OCI-LY1 (cell line): ENCODE measurements at regions not wholly inside any gene's neighbourhood (a gene's known extent, or its start where the extent isn't known, plus 50 kb on each side); places are given as distances from the start of the nearest gene placed in this dataset.

ENCODE experiments used
- H2AFZ ChIP-seq: fragments of 200-600 bp; sonication (generic), shearing (Covaris generic); 2 replicates; pipeline ENCODE4 v1.6.0; 2014; ENCODE audit warnings: antibody characterized with exemption, mild to moderate bottlenecking, low read length
- H3F3A ChIP-seq: fragments of 200-600 bp; sonication (generic), shearing (Covaris generic); 2 replicates; pipeline ENCODE4 v1.6.0; 2014; ENCODE audit warnings: mild to moderate bottlenecking, antibody characterized with exemption, low read length, moderate library complexity; ENCODE audit not compliant: insufficient read depth
- H3K27ac ChIP-seq: fragments of 200-600 bp; sonication (generic); 2 replicates; pipeline ENCODE4 v1.5.1; 2014; ENCODE audit warnings: low read length, mixed run types, mild to moderate bottlenecking, low read depth; ENCODE audit not compliant: poor library complexity, severe bottlenecking
- H3K27me3 ChIP-seq: fragments of 200-600 bp; sonication (generic); 2 replicates; pipeline ENCODE4 v1.6.0; 2014; ENCODE audit warnings: antibody characterized with exemption, mild to moderate bottlenecking, low read length, moderate library complexity; ENCODE audit not compliant: insufficient read depth
- H3K36me3 ChIP-seq: fragments of 200-600 bp; sonication (generic); 2 replicates; pipeline ENCODE4 v1.6.1; 2014; ENCODE audit warnings: mild to moderate bottlenecking, antibody characterized with exemption, low read length, moderate library complexity, mixed read lengths; ENCODE audit not compliant: insufficient read depth
- H3K4me1 ChIP-seq: fragments of 200-600 bp; sonication (generic); 2 replicates; pipeline ENCODE4 v1.5.1; 2014; ENCODE audit warnings: mild to moderate bottlenecking, low read length, moderate library complexity; ENCODE audit not compliant: insufficient read depth, severe bottlenecking
- H3K4me2 ChIP-seq: fragments of 200-600 bp; sonication (generic), shearing (Covaris generic); 2 replicates; pipeline ENCODE4 v1.6.1; 2014; ENCODE audit warnings: low read length
- H3K4me3 ChIP-seq: fragments of 200-600 bp; sonication (generic); 2 replicates; pipeline ENCODE4 v1.5.1; 2014; ENCODE audit warnings: low read length, low read depth, mild to moderate bottlenecking, mixed read lengths; ENCODE audit not compliant: poor library complexity, severe bottlenecking
- H3K79me2 ChIP-seq: fragments of 200-600 bp; shearing (Covaris generic); 2 replicates; pipeline ENCODE4 v1.6.1; 2016; ENCODE audit warnings: mixed run types, low read length, mixed read lengths; ENCODE audit not compliant: insufficient read depth
- H3K9ac ChIP-seq: fragments of 200-600 bp; sonication (generic), shearing (Covaris generic); 2 replicates; pipeline ENCODE4 v1.6.1; 2014; ENCODE audit warnings: mild to moderate bottlenecking, low read length, mixed read lengths
- H3K9me2 ChIP-seq: fragments of 200-600 bp; sonication (generic), shearing (Covaris generic); 2 replicates; pipeline ENCODE4 v1.6.1; 2014; ENCODE audit warnings: low read depth, mild to moderate bottlenecking, low read length, mixed read lengths
- H3K9me3 ChIP-seq: fragments of 200-600 bp; shearing (Covaris generic); 2 replicates; pipeline ENCODE4 v1.6.1; 2014; ENCODE audit warnings: low read length, mixed read lengths
- H4K20me1 ChIP-seq: fragments of 200-600 bp; sonication (generic), shearing (Covaris generic); 2 replicates; pipeline ENCODE4 v1.6.0; 2016; ENCODE audit warnings: mild to moderate bottlenecking, low read length; ENCODE audit not compliant: insufficient read depth
- CTCF ChIP-seq: fragments of 200-600 bp; sonication (generic), shearing (Covaris generic); IDR thresholded peaks from 2 replicates; pipeline ENCODE4 v1.5.1; 2017; ENCODE audit warnings: mild to moderate bottlenecking, antibody characterized with exemption, low read length, moderate library complexity, mixed read lengths
- EZH2 ChIP-seq: fragments of 200-600 bp; sonication (generic), shearing (Covaris generic); IDR thresholded peaks from 2 replicates; pipeline ENCODE4 v1.8.0; 2017; ENCODE audit warnings: borderline replicate concordance, mixed run types, mild to moderate bottlenecking, antibody characterized with exemption, low read length, moderate library complexity, mixed read lengths

- Histone ChIP-seq H3K79me2 (no peaks in the 10 kb centered on the region), H3K9ac (no peak overlapping the region), H3K9me3 (no peaks in the 10 kb centered on the region), H3K4me3 (no peak overlapping the region), H3K4me2 (no peak overlapping the region), H3K27me3 (no peaks in the 10 kb centered on the region), H2AFZ (no peak overlapping the region), H4K20me1 (no peaks in the 10 kb centered on the region), H3K27ac (no peak overlapping the region), H3F3A (no peaks in the 10 kb centered on the region), H3K9me2 (no peaks in the 10 kb centered on the region), H3K36me3 (no peaks in the 10 kb centered on the region), H3K4me1 (no peaks in the 10 kb centered on the region)
- TF ChIP-seq EZH2 (no peak), CTCF (no peak)
Measured at GRCh38 chr14:97517566-97518234, 720.5 kb downstream of the VRK1 start.

DNA sequence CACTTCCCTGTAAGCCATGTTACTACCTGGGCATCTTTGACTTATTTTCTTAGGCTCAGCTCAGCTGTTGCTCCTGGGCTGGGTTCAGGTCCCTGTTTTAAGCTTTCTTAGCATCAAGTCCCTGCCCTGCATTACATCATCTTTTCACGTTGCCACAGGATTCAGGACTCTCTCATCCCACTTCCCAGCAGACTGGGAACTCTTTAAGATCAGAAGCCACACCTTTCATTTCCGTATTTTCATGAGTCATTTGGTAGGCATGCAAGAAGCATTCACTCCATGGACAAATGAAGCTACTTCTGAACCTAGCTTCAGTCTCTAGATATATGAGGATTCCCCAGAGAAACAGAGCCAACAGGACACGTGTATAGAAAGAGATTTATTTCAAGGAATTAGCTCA is 726.8 kb downstream of the VRK1 start:
- no peak for TF ChIP-seq EZH2
- TF ChIP-seq CTCF, result no peak
- Histone ChIP-seq H3K4me2 (no peak overlapping the region), H3F3A (no peaks in the 10 kb centered on the region), H3K27me3 (no peaks in the 10 kb centered on the region), H4K20me1 (no peaks in the 10 kb centered on the region), H3K4me3 (no peak overlapping the region), H3K9ac (no peak overlapping the region), H3K27ac (no peak overlapping the region), H2AFZ (no peak overlapping the region), H3K9me3 (no peaks in the 10 kb centered on the region), H3K36me3 (no peaks in the 10 kb centered on the region), H3K4me1 (no peaks in the 10 kb centered on the region), H3K79me2 (no peaks in the 10 kb centered on the region), H3K9me2 (no peaks in the 10 kb centered on the region)

DNA sequence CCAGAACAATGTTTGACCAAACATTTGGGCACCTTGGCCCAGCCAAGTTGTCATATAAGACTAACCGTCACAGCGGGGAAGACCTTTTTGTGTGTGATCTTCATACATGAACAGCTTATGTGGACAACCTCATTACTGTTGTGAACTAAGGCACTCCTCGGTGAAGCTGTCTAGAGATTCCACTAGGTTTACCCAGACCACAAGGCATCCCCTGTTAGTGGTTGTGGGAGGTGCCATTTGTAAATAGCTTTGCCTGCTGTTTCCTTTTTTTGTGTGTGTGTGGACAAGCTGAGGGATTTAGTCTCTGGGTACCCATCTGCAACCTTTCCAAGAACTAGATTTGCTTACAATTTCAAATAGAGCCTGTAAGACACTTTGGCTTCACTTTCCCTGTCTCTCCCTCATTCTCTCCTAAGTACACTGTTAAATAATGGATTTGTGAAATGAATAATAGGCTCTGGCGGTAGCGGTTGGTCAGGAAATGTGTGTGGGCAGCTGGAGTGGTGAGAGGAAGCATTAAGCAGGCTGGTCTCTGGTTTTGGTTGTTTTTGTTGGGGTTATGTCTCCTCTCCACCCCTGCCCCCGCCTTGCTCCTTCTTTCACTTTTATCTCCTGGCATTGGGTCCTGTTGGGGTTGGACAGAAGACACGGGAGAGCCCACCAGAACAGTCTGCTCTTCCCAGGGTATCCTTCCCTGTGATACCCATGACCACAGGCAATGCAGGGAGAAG is 727.6 kb downstream of the VRK1 start:
- Histone ChIP-seq H3K9me2 (no peaks in the 10 kb centered on the region), H3K9me3 (no peaks in the 10 kb centered on the region), H3K4me2 (no peak overlapping the region)

More for the DNA sequence above, 727.6 kb downstream of the VRK1 start:
- H4K20me1 ChIP-seq, result no peaks in the 10 kb centered on the region
- H3K79me2 ChIP-seq, result no peaks in the 10 kb centered on the region
- no peaks in the 10 kb centered on the region for H3K27me3 ChIP-seq
- no peaks in the 10 kb centered on the region for H3K36me3 ChIP-seq
- no peak overlapping the region for H3K4me3 ChIP-seq
- H2AFZ ChIP-seq, result no peak overlapping the region
- H3F3A ChIP-seq, result no peaks in the 10 kb centered on the region
- TF ChIP-seq CTCF (no peak), EZH2 (no peak)
- no peaks in the 10 kb centered on the region for H3K4me1 ChIP-seq
- H3K27ac ChIP-seq, result no peak overlapping the region
- H3K9ac ChIP-seq, result no peak overlapping the region
